Posterior vena cava (tissue), 2 donors: ENCODE measurements at regions not wholly inside any gene's neighbourhood (a gene's known extent, or its start where the extent isn't known, plus 50 kb on each side); places are given as distances from the start of the nearest gene placed in this dataset.
"Not testable (repeated sequence)": the region's sequence is repeated elsewhere in the genome, so short reads cannot be mapped to it uniquely, and the experiment has no call there.

ENCODE experiments used
- DNase-seq: peaks from one replicate; pipeline ENCODE4 v3.0.0-alpha.2; 2020; ENCODE audit warnings: low spot score
- intact Hi-C, 2 donors: fragments of 100-400 bp; cut with DNase I; formaldehyde crosslinking; loops; one replicate each; pipeline versions ENCODE4 v1.14.1 to v1.14.2; 2022 to 2023
- donor health status: DM: yes; HTN: yes; CAD: no.
- donor health status: DM: yes; HTN: yes; CAD: no.

DNA sequence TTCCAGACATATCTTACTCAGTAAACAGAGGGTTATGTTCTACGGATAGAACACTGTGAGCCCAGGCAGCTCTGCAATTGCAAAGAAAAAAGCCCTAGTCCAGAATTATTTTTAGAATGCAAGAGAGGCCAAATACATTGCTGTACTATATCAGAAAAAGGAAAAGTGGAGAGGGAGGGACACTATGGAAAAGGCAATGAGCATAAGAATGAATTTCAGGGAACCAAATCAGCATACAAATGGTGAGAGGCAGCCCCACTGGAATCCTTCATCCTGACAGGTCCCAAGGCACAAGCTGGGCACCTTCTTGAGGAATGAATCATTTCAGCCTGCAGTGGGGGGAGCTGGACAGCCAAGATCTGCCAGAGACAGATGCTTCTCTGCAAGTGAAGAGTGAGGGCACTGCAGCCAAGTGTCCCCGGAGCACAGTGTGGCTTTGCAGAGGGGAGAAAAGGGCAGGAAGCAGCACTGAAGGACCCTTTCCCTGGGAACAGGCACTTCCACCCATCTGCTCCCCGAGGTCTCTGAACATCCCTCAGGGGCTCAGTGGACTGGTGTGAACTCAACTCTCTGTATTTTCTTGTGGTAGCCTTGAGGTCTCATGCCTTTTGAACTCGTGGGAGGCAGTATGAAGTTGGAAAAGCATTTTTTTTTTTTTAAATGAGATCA, 115.6 kb downstream of the XCL2 start:
- intact Hi-C loops, result no loop called here
- no peak for DNase-seq

DNA sequence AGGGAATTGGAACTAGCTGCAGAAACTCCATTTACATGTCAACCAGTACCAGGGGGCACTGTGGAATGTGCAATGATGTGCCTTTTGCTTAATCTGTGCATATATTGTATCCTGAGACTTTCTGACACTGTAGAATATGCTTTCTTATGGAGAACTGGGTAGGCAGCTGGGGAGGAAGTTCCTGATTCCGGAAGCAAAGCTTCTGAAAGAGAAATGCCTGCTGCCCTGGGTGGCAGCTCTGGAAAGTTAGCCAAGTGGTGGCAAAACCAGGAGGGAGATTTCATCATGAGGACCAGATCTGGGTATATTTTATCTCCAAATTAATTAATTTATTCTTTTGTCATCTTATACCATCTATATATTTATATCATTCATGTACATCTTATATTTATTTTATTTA, 116.7 kb downstream of the XCL2 start:
- no peak for DNase-seq
- intact Hi-C loops, result no loop called here

DNA sequence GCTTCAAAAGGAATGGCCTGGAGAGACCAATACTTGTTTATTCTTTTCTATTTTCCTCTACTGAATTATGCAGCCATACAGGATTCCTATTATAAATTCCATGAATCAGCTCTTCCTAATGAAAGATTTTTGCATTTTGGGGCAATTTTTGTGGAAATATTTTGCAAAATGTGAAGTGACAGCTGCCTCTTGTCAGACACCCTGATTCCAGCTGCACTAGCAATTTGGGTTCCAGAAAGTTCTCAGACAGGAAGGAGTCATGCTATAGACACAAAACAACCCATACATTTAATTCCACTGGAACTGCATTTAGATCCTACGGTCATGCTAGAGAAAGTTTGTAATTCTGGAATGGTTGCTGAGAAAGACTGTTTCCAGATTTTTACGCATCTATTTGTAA, 119.5 kb downstream of the XCL2 start:
- intact Hi-C loops, result no loop called here
- DNase-seq, result no peak

DNA sequence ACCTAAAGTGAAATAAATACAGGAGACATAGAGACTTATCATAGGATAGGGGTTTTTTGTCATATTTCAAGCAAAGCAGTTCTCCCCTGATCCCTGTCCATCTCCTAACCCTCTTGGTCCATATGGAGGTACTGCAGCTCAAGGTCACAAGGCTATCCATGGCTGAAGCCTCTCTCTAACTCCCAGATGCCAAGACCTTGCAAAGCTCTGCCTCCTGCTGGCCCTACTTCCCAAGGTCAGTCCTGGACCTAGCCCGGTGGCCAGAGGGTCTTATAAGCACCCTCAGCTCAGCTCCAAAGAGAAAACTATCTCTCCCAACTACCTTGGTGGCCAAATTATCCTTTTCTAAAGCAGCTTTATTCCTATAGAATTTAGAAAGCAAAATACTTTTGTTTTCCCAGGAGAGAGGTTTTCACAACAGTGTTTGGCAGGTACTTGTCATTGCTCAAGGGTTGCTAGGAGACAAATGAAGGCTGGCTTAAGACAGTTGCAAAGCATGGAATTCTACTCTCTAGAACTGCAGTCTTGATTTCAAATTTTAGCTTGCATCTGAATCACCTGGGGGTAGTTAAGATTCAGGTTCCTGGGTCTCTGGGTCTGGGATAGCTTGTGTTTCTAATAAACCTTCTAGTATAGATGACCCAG, 121.5 kb downstream of the XCL2 start:
- DNase-seq, result no peak
- intact Hi-C loops, result no loop called here

DNA sequence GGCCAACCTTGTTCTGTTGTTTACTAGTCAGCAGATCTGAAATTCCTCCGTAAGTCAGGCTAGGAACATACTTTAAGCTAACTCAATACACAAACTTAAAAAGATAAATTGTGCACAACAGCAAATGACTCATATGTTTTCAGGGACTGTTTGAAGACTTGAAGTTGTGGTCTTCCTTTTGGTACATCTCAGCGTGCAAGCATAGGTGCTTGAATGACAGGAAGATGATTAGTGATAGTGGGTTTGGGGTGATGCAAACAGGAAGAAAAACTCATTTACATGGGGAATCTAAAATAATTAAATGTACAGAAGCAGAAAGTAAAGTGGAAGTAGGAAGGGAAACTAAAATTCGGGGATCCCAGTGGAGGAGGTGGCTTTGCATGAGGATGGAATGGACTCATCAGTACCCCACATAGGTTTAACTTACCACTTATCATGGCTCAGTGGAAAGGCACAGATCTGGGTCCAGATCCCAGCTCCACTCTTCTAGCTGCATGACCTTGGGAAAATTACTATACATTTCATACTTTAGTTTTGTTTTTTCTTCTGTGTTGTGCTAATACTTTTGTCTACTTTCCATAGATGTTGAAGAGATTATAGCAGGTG, 122.3 kb downstream of the XCL2 start:
- no peak for DNase-seq
- intact Hi-C loops, result no loop called here

DNA sequence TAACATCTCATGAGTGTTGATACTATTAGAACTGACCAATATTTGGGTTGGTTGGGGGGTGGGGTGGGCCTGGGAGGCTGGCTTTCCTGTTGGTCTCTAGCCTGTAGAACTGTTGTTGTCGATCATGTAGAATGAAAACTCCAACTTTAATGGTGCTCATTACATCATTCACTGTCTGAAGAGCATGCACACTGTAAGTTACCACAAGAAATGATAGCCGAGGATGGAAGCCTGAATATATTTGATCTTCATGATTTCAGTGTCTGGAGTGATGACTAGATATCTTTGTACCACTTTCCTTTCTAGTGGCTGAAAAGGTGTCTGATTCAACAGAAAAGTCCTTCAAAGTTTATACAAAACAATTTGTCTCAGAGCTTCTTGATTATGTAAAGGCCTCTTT, 123.6 kb downstream of the XCL2 start:
- no peak for DNase-seq
- intact Hi-C loops, result no loop called here

DNA sequence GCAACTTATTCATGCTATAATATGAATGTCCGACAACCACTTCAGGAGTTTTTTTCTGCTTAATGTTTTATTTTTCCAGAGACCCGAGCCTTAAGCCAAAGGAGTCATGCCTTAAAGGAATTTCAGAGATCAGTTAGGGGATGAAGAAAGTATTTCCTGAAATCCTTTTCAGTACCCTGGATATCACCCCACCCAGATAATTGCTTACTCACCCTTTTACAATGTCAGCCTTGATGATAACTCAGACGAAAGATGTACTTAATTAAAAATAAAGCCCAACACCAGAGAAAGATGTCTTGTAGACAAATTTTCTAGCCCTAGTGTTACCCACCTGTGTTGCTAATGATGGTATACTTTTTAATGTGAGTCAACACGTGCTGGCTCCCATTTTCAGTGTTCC, 124.1 kb downstream of the XCL2 start:
- DNase-seq, result no peak
- intact Hi-C loops, result no loop called here

DNA sequence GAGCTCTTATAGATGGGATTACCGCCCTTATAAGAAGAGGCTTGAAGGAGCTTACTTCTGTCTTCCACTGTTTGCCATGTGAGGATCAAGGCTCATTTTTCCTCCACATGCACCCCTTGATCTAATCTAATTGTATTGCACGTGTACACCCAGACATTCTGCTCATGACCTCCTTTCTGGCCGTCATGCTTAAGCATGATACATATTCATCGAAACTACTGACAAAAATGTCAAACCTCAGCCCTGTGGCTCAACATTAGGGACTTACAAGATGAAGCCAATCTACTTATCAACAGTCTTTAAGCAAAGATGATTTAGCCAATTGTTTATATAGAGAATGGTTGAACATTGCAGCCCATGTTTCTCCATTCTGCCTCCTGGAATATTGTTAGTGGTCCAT, 127.6 kb downstream of the XCL2 start:
- intact Hi-C loops, result no loop called here
- no peak for DNase-seq

DNA sequence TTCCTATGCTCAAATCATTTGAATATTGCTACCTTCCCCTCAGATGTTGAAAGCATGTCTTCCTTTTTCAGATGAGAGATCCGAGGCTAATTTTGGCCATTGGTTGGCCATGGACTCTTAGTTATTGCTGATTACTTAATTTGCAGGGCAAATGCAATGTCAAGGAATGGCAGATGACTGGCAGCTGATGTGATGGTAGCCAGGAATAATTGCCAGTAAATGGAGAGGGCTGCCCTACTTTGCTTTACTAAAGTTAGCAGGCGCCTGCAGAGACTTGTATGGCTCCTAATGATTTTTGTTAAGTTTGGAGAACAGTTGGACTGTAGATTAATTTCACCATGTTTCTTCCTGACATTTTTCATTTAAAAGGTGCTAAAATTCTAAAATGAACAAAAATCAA, 128.9 kb downstream of the XCL2 start:
- intact Hi-C loops, result no loop called here
- no peak for DNase-seq

DNA sequence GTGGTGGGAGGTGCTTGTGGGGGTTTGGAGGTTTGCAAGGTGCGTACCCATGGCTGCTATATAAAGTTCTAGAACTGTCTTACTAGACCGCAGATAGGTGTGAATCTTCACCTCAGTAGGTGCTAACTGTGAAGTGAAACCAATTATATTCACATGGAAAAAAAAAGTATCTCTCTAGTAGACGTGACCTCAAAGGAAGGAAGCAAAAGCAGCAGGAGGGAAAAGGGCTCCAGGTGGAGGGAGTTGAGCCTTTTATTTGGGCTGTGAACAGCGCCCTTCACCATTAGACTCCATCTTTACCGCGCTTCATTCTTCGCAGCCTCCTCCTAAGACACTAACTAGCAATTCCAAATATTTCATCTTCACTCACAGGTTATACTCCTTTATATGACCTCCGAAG, 129.8 kb downstream of the TBX19 start:
- intact Hi-C loops, result no loop called here

DNA sequence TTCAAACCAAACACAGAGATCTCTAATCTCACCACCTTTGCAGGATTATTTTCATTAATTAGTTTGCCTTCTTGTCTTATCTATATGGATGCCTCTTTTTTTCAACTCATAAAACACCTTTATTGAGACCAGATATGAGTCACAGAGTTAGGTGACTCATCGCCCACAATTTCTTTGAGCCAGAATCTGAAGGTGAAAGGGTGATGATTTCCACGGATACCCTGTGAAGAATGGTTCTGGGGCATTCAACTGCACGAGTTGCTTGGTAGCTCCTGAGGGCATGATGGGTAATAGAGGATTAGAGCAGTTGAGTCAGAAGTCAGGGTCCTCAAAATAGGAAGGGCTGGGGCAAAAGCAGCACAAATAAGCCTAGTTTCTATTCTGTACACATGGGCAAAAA, 128.2 kb downstream of the TBX19 start:
- DNase-seq, result no peak
- intact Hi-C loops, result no loop called here

More for the DNA sequence above, 129.8 kb downstream of the TBX19 start:
- no peak for DNase-seq

DNA sequence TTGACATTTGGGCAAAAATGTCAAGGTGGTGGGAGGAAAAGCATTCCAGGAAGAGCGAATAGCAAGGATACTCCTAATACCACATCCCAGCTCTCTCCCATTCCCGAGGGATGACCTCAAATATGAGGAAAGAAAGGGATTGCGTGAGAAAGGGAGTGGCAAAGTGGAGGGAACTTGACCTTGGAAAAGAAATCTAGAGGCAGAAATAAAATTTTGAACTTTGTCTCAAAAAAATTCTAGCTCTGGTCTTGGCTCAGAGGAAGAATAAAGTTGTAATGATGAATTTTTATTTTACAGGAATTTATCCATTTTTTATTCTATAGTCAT, 127.8 kb downstream of the TBX19 start:
- DNase-seq, result no peak
- intact Hi-C loops, result no loop called here

DNA sequence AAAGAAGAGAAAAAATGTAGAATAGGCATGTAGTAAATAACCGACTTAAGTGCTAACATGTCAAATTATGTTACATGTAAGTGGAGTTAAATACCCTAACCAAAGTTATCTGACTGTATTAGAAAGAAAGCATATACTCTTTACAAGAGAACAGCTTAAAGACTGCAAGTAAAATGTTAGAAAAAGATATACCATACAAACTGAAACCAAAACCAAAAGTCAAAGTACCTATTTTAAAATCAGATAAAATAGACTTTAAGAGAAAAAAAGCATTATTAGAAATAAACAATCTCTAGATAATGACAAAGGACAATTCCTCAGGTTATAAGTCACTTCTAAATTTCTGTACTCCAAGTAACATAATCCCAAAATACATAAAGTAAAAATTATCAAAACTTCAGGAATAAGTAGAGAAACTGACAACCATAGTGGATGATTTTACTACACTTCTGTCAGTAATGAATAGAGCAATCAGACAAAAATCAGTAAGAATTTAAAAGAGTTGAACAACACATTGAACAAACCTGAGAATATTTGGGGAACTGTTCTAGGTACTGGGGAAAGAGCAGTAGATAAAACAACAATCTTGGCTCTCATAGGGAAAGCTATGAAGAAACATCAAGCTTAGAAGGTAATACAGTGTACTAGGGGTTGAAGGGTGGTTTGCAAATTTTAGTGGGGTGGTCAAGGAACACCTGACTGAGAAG, 127.3 kb downstream of the TBX19 start:
- DNase-seq, result no peak
- intact Hi-C loops, result no loop called here

DNA sequence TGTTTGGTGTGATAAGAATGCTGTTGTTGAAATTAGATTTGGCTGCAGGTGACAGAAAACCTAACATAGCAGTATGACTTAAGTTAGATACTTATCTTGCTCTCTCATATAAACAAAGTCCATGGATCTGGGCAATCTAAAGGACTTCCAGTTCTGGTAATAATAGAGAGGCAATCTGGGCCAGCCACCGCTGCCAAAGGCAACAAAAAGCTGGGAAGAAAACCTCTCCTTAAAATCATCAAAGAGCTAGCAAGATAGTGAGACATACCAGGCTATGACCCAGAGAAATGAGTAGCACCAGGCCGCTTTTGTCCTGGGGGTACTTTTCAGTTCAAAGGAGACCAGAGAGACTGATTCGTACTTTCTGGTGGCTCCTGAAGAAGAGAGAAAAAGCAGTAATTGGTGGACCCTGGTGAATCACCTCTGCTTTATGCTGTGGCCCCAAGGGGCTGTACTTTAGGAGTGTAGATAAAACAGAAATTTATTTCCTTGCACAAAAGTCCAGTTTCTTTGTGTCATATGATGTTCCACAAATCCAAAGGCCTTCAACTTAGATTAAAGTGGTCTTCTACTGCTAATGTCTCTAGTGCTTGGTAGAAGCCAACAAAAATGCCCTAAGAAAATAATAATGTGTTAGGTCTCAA, 125.4 kb downstream of the TBX19 start:
- intact Hi-C loops, result no loop called here
- DNase-seq, result no peak

DNA sequence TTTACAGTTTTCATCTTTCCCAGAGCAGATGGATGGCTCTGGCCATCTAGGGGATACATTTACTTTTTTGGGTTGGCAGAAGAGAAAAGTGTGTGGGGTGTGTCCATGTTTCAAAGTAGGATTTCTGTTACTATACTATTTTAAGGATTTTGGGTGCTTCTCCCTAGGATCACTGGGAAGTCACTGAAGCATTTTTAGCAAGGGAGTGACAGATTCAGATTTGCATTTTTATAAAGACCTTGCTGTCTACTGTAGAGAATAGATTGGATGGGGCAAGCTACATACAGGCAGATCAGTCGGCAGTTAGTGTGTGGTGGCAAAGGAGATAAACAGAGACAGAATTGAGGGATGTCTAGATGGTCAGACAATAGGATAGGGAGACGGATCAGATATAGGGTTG, 122.5 kb downstream of the TBX19 start:
- no peak for DNase-seq
- intact Hi-C loops, result no loop called here

DNA sequence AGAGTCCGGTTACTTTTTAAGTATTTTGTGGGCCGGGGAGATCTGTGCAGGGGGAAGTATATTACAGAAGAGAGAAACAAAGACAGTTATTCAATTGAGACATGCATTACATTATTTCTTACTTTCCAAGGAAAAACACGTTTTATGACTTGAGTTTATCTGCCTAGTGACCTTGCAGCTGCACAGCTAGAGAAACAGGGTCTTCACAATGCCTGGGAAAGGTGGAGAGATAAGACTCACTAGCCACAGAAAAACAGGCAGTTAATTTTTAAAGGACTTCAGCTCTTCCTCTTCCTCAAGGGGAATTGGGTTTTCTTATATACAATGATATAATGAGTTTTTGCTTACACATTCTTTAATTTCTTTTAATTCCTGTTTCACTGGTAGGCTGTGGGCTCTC, 121.8 kb downstream of the TBX19 start:
- DNase-seq, intact Hi-C loops: not testable (repeated sequence)

DNA sequence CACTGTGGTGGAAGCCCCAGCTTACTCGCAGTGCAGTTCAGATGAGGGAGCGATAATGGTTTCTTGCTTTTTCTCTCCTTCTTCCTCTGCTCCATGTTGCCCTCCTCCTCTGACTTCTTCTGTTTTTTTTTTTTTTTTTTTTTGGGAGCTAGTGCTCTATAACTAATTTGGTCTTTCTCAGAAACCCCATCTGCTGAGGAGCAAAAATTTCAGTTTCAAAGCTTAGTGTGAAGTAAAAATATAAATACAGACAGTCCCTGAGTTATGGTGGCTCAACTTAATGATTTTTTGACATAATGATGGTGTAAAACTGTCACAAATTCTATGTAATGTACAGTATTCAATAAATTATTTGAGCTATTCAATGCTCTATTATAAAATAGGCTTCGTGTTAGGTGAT, 120.7 kb downstream of the TBX19 start:
- DNase-seq, result no peak
- intact Hi-C loops, result no loop called here

DNA sequence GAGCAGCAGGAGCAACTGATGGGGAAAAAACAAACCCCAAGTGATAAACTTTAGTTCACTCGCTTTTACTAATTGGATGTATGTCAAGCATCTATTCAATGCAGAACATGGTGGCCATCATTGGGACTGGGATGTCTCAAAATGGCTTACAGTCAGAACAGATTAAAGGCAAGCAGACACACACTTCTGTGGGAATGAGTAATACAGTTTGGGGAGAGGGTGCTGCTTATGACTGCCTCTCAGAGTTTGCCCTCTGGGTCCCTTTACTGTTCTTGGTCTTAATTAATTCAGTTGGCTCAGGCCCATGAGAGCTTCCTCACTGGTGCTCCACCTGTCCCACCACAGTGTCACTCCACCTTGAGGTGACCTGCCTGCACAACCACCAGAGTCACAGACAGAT, 119.5 kb downstream of the TBX19 start:
- DNase-seq, result no peak
- intact Hi-C loops, result no loop called here

DNA sequence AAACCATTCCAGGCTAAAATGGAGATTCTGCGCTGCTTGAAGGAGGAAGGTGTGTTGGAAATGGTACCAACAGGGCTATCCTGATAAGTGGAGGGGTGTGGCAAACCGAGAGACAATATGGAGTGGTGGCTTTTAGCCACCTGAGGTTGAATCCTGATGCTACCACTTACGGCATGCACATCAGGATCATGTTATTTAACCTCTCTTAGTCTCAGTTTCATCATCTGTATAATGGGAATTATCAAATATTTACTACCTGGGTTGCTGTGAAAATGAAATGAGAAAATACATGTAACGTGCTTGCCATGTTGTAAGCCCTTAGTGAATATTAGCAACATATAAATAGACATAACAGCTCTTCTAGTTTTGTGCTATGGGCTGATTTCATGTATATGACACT, 117.1 kb downstream of the TBX19 start:
- DNase-seq, result no peak

DNA sequence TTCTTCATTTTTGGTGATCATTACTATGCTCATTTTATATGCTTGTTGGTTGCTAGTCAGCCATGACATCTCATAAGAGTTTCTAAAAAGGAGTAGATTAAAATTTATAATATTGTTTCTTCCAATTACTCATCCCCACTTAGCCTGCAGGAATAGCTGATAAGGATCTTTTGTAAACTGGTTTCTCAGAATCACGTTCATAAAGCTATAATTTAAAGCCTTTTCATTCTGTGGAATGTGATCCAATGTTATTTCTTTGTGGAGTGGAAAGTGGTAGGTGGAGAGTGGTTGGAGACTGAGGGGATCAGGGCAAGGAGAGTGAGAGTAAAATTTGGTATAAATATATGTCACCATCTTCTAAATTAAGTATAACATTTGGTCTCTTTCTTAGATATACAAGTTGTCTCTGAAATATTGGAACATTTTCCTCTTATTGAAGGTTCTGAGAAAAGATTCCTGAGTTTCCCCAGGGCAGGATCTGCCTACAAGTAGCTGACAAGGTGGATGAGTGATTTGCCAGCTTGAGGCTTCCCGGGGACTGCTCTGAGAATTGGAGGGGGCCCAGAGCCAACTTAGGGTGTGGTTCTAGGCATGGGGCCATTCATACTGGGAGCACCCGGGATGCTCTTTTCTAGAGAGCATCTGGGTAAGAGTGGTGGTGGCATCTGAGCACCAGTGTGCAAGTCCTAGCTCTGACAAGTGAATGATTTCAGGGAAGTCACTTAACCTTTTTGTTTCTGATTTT, 116.4 kb downstream of the TBX19 start:
- DNase-seq, result no peak
- intact Hi-C loops, result no loop called here

More for the DNA sequence above, 117.1 kb downstream of the TBX19 start:
- intact Hi-C loops, result no loop called here
